Ovary (tissue), 3 donors: ENCODE measurements at regions not wholly inside any gene's neighbourhood (a gene's known extent, or its start where the extent isn't known, plus 50 kb on each side); places are given as distances from the start of the nearest gene placed in this dataset.

ENCODE experiments used
- CTCF ChIP-seq, 3 donors: fragments of 450-650 bp in 2 of 3; fragments of 200-600 bp in 1 of 3; IDR thresholded peaks; one replicate each; pipeline versions ENCODE4 v1.5.1 to v1.8.0; 2016 to 2022; ENCODE audit warnings: antibody characterized with exemption in 3 of 3, mild to moderate bottlenecking in 1 of 3
- EP300 ChIP-seq: sonication (generic); formaldehyde crosslinking; IDR thresholded peaks from one replicate; pipeline ENCODE4 v1.6.1; 2017; ENCODE audit warnings: antibody characterized with exemption
- POLR2A ChIP-seq: fragments of 450-650 bp; IDR thresholded peaks from one replicate; pipeline ENCODE4 v1.6.1; 2017; ENCODE audit warnings: antibody characterized with exemption, mild to moderate bottlenecking, moderate library complexity
- donor health status: DM: no; HTN: no; CAD: no.

- TF ChIP-seq CTCF (IDR thresholded peaks at IDR 0.05) (no peak), POLR2A (no peak), EP300 (no peak)
Measured at GRCh38 chr1:80249699-80250098, 1243.2 kb upstream of the ADGRL4 start.
